SK-N-SH treated with all-trans-retinoic acid at 6 μM for 48 hours (cell line): ENCODE measurements at regions not wholly inside any gene's neighbourhood (a gene's known extent, or its start where the extent isn't known, plus 50 kb on each side); places are given as distances from the start of the nearest gene placed in this dataset.
"Not testable (repeated sequence)": the region's sequence is repeated elsewhere in the genome, so short reads cannot be mapped to it uniquely, and the experiment has no call there.

ENCODE experiments used
- ATAC-seq: fragments of 200-7000 bp; cut with Tn5 transposase; 3 replicates; pipeline ENCODE4 v1.9.1; 2020; ENCODE audit warnings: mild to moderate bottlenecking, moderate library complexity
- ARNTL ChIP-seq: fragments of 450-650 bp; formaldehyde crosslinking; IDR thresholded peaks from 2 replicates; pipeline ENCODE4 v1.5.0; 2020; ENCODE audit warnings: low read depth, mild to moderate bottlenecking, moderate library complexity, borderline replicate concordance
- BACH2 ChIP-seq: fragments of 250-450 bp; sonication (Bioruptor Pico); IDR thresholded peaks from 2 replicates; pipeline ENCODE4 v1.9.0; 2021; ENCODE audit warnings: mild to moderate bottlenecking, borderline replicate concordance
- CREB5 ChIP-seq: fragments of 250-450 bp; sonication (Bioruptor Pico); IDR thresholded peaks from 2 replicates; pipeline ENCODE4 v1.5.1; 2020; ENCODE audit warnings: low read depth, mild to moderate bottlenecking, moderate library complexity
- ESRRG ChIP-seq: fragments of 250-450 bp; sonication (Bioruptor Pico); IDR thresholded peaks from 2 replicates; pipeline ENCODE4 v1.6.1; 2021; ENCODE audit warnings: mild to moderate bottlenecking
- GLIS3 ChIP-seq: fragments of 250-450 bp; sonication (Bioruptor Pico); IDR thresholded peaks from 2 replicates; pipeline ENCODE4 v1.5.0; 2020; ENCODE audit warnings: mild to moderate bottlenecking, moderate library complexity
- ISL1 ChIP-seq: fragments of 250-450 bp; sonication (Bioruptor Pico); IDR thresholded peaks from 2 replicates; pipeline ENCODE4 v2.1.2; 2022; ENCODE audit warnings: mild to moderate bottlenecking, moderate library complexity
- OSR1 ChIP-seq: fragments of 250-450 bp; sonication (Bioruptor Pico); IDR thresholded peaks from 2 replicates; pipeline ENCODE4 v1.8.0; 2022; ENCODE audit warnings: moderate library complexity, mild to moderate bottlenecking, inconsistent platforms
- PPARA ChIP-seq: fragments of 250-450 bp; sonication (Bioruptor Pico); IDR thresholded peaks from 2 replicates; pipeline ENCODE4 v1.5.0; 2020; ENCODE audit warnings: mild to moderate bottlenecking, borderline replicate concordance
- SNAI2 ChIP-seq: fragments of 250-450 bp; sonication (Bioruptor Pico); IDR thresholded peaks from 2 replicates; pipeline ENCODE4 v1.5.0; 2020; ENCODE audit warnings: mild to moderate bottlenecking, moderate library complexity
- TOX ChIP-seq: fragments of 250-450 bp; sonication (Bioruptor Pico); IDR thresholded peaks from 2 replicates; pipeline ENCODE4 v1.8.0; 2021; ENCODE audit warnings: mild to moderate bottlenecking, moderate library complexity, borderline replicate concordance
- ZC3H10 ChIP-seq: fragments of 250-450 bp; sonication (Bioruptor Pico); IDR thresholded peaks from 2 replicates; pipeline ENCODE4 v1.5.1; 2021; ENCODE audit warnings: mild to moderate bottlenecking, moderate library complexity
- ZFP3 ChIP-seq: fragments of 250-450 bp; sonication (Bioruptor Pico); IDR thresholded peaks from 2 replicates; pipeline ENCODE4 v1.5.0; 2020; ENCODE audit warnings: mild to moderate bottlenecking, moderate library complexity
- ZFP30 ChIP-seq: fragments of 450-650 bp; formaldehyde crosslinking; IDR thresholded peaks from 2 replicates; pipeline ENCODE4 v1.5.0; 2022; ENCODE audit warnings: mild to moderate bottlenecking, moderate library complexity
- ZNF565 ChIP-seq: fragments of 450-650 bp; formaldehyde crosslinking; conservative IDR thresholded peaks from 2 replicates; pipeline ENCODE4 v1.5.0; 2020; ENCODE audit warnings: low read depth, mild to moderate bottlenecking, moderate library complexity
- ZNF70 ChIP-seq: fragments of 450-650 bp; formaldehyde crosslinking; IDR thresholded peaks from 2 replicates; pipeline ENCODE4 v1.5.0; 2020; ENCODE audit warnings: mild to moderate bottlenecking, moderate library complexity
- ZNF8 ChIP-seq: fragments of 450-650 bp; formaldehyde crosslinking; IDR thresholded peaks from 2 replicates; pipeline ENCODE4 v1.5.0; 2020; ENCODE audit warnings: mild to moderate bottlenecking, moderate library complexity

GRCh38 chr4:118587116-118587831 lies 97.9 kb upstream of the METTL14 start:
- no peak for TF ChIP-seq ZFP30 (CRISPR knock-in tag)
- TF ChIP-seq GLIS3 (CRISPR knock-in tag), result no peak
- no peak for TF ChIP-seq CREB5 (CRISPR knock-in tag)
- no peak for TF ChIP-seq ZFP3
- no peak for TF ChIP-seq ESRRG (CRISPR knock-in tag)
- no peak for TF ChIP-seq ZC3H10 (CRISPR knock-in tag)
- TF ChIP-seq TOX (CRISPR knock-in tag), result no peak
- TF ChIP-seq ISL1 (CRISPR knock-in tag), result no peak
- TF ChIP-seq OSR1, result no peak
- TF ChIP-seq BACH2 (CRISPR knock-in tag), result no peak
- no peak for TF ChIP-seq ZNF565

GRCh38 chr4:118587946-118588345 lies 97.2 kb upstream of the METTL14 start:
- TF ChIP-seq GLIS3 (CRISPR knock-in tag) (no peak), ESRRG (CRISPR knock-in tag) (no peak), ZNF70 (CRISPR knock-in tag) (no peak), BACH2 (CRISPR knock-in tag) (no peak), OSR1 (no peak)
- ATAC-seq, result no peak

More at GRCh38 chr4:118587116-118587831, 97.9 kb upstream of the METTL14 start:
- no peak for ATAC-seq

DNA sequence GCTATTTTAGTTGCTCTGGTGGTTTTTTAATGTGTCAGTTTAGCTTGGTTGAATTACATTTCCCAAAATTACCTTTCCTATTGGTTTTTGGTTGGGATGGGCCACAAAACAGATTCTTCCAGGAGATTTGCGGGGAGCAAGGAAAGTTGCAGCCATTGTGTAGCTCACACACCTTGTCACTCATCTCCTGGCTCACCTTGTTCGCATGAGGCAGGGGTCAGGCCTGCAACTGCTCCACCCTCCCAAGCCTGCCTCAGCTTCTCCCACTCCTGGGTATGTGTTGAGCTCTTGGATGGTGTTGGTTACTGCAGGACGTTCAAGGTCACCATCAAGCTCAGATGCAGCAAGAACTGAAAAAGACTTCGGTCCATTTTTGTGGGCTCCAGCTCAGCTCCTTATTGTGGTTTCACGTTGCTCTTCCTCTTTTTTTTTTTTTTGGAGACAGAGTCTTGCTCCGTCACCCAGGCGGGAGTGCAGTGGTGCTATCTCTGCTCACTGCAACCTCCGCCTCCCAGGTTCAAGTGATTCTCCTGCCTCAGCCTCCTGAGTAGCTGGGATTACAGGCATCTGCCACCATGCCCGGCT lies 95.6 kb upstream of the METTL14 start:
- no peak for ATAC-seq
- no peak for TF ChIP-seq ESRRG (CRISPR knock-in tag)
- TF ChIP-seq ZNF565, result no peak
- TF ChIP-seq TOX (CRISPR knock-in tag), result no peak
- no peak for TF ChIP-seq ISL1 (CRISPR knock-in tag)
- TF ChIP-seq ARNTL (CRISPR knock-in tag), result no peak
- no peak for TF ChIP-seq CREB5 (CRISPR knock-in tag)
- no peak for TF ChIP-seq PPARA (CRISPR knock-in tag)

GRCh38 chr4:118591339-118592046 lies 93.7 kb upstream of the METTL14 start:
- ATAC-seq, result peak; percentile 96
- 0 out of 2 replicates have a peak, but pooled peaks have one; percentile 39 for TF ChIP-seq ZNF8 (CRISPR knock-in tag)
- 0 out of 2 replicates have a peak, but pooled peaks have one; percentile 53 for TF ChIP-seq SNAI2 (CRISPR knock-in tag)
- peak; percentile 24; the same call in 1 of the 2 replicates for TF ChIP-seq ZNF70 (CRISPR knock-in tag)

GRCh38 chr4:118592289-118592688 lies 92.9 kb upstream of the METTL14 start:
- ATAC-seq, result not testable (repeated sequence)

GRCh38 chr4:118595883-118596282 lies 89.3 kb upstream of the METTL14 start:
- ATAC-seq, result not testable (repeated sequence)

DNA sequence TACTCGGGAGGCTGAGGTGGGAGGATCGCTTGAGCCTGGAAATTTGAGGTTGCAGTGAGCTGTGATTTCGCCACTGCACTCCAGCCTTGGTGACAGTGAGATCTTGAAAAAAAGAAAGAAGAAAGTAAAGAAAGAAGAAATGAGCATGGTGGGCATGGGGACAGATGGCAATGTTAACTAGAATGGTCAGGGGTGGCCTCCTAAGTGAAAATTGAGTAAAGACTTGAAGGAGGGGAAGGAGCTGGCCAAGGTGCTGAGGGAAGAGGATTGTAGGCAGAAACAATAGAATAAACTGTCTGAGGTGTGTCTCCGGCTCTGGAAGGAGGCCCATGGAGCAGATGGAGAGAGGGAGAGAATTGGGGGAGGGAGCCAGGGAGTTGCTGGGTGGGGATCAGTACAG lies 60.1 kb upstream of the METTL14 start:
- ATAC-seq, result not testable (repeated sequence)

GRCh38 chr4:118629697-118630096 lies 55.5 kb upstream of the METTL14 start:
- ATAC-seq, result not testable (repeated sequence)

- ATAC-seq, result not testable (repeated sequence)
Observed at GRCh38 chr4:118630897-118631296, 54.3 kb upstream of the METTL14 start.

- not testable (repeated sequence) for ATAC-seq
Observed at GRCh38 chr4:118631321-118632050, 53.7 kb upstream of the METTL14 start.

- ATAC-seq, result not testable (repeated sequence)
Observed at GRCh38 chr4:118633476-118633875, 51.7 kb upstream of the METTL14 start.

DNA sequence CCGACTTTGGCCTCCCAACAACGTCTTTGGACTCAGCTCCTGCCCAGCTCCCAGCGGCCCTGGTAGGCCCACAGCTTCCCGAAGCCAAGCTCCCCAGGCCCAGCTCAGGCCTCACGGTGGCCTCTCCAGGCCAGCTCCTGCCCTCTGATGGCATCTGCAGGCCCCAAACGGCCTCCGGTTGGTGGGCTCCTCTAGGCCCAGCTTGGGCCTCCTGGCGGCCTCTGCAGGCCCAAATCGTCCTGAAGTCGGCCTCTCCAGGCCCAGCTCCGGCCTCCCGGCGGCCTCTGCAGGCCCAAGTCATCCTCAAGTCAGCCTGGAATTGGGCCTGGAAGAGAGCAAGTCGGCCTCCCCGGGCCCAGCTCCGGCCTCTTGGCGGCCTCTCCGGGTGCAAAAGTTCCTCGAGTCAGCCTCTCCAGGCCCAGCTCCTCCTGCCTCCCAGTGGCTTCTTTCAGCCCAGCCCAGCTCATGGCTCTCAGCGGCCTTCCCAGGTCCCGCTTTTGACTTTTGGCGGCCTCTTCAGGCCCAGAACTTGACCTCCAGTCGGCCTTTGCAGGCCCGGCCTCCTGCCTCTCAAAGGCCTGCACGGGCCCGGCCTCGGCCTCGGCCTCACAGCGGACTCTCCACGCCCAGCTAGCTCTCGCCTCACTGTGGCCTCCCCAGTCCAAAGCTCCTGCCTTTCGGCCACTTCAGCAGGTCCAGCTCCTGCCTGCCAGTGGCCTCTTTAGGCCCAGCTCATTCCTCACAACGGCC lies 50.9 kb upstream of the METTL14 start:
- ATAC-seq, result not testable (repeated sequence)
